WI38 (cell line): ENCODE measurements at regions not wholly inside any gene's neighbourhood (a gene's known extent, or its start where the extent isn't known, plus 50 kb on each side); places are given as distances from the start of the nearest gene placed in this dataset.

ENCODE experiments used
- H3K4me3 ChIP-seq: 2 replicates; pipeline ENCODE4 v1.5.1; 2011; ENCODE audit warnings: low read depth, mild to moderate bottlenecking, control low read depth, low read length
- CTCF ChIP-seq: IDR thresholded peaks from 2 replicates; pipeline ENCODE4 v1.5.1; 2012; ENCODE audit warnings: low read depth, mild to moderate bottlenecking, control low read depth, low read length

GRCh38 chr4:181312066-181312465, 931.1 kb upstream of the TENM3 start:
- TF ChIP-seq CTCF, result no peak

GRCh38 chr4:181319629-181320028, 923.6 kb upstream of the TENM3 start:
- no peak overlapping the region for H3K4me3 ChIP-seq
- no peak for TF ChIP-seq CTCF

More at GRCh38 chr4:181312066-181312465, 931.1 kb upstream of the TENM3 start:
- no peak overlapping the region for H3K4me3 ChIP-seq

GRCh38 chr4:181323061-181323460, 920.1 kb upstream of the TENM3 start:
- TF ChIP-seq CTCF, result no peak

GRCh38 chr4:181330654-181331201, 912.5 kb upstream of the TENM3 start:
- TF ChIP-seq CTCF, result no peak
- no peak overlapping the region for H3K4me3 ChIP-seq

More at GRCh38 chr4:181323061-181323460, 920.1 kb upstream of the TENM3 start:
- no peak overlapping the region for H3K4me3 ChIP-seq

- no peak overlapping the region for H3K4me3 ChIP-seq
- TF ChIP-seq CTCF, result no peak
Observed at GRCh38 chr4:181331214-181331613, 912.0 kb upstream of the TENM3 start.

GRCh38 chr4:181345931-181346330, 897.3 kb upstream of the TENM3 start:
- no peak overlapping the region for H3K4me3 ChIP-seq
- no peak for TF ChIP-seq CTCF

GRCh38 chr4:181350615-181351415, 892.4 kb upstream of the TENM3 start:
- no peak for TF ChIP-seq CTCF
- H3K4me3 ChIP-seq, result no peak overlapping the region
